PC-9 (cell line): ENCODE measurements at regions not wholly inside any gene's neighbourhood (a gene's known extent, or its start where the extent isn't known, plus 50 kb on each side); places are given as distances from the start of the nearest gene placed in this dataset.

ENCODE experiments used
- BruUV-seq: library from RNA; stranded (reverse); fragments of 400-500 nt; replicated peaks from 2 replicates; lab custom pipeline; 2021; lab: Mats Ljungman, UMichigan
- CTCF ChIA-PET: fragments of 300-600 bp; sonication (Branson Sonifier 250); formaldehyde crosslinking; loops from one replicate; lab custom pipeline; 2022; ENCODE audit warnings: antibody characterized with exemption; lab: Charles Lee
- POLR2A ChIA-PET: fragments of 300-600 bp; sonication (Branson Sonifier 250); formaldehyde crosslinking; loops from one replicate; lab custom pipeline; 2022; ENCODE audit warnings: antibody characterized with exemption; ENCODE audit not compliant: unreplicated experiment; lab: Charles Lee
- DNase-seq, 2 experiments: peaks; one replicate each; pipeline versions ENCODE4 v3.0.0 to v3.0.0-alpha.2; 2015 to 2022; ENCODE audit warnings: mixed read lengths in 1 of 2
- H2AFZ ChIP-seq: fragments of 200-600 bp; sonication (generic); 2 replicates; pipeline ENCODE4 v1.8.1; 2017; ENCODE audit warnings: antibody characterized with exemption
- H3F3A ChIP-seq: fragments of 200-600 bp; sonication (generic); 2 replicates; pipeline ENCODE4 v1.8.1; 2017; ENCODE audit warnings: antibody characterized with exemption, mild to moderate bottlenecking, low read depth; ENCODE audit not compliant: insufficient read depth
- H3K27ac ChIP-seq: fragments of 200-600 bp; sonication (generic); 2 replicates; pipeline ENCODE4 v1.6.1; 2016; ENCODE audit warnings: mixed run types
- H3K27me3 ChIP-seq: fragments of 200-600 bp; sonication (generic); 2 replicates; pipeline ENCODE4 v1.6.1; 2016; ENCODE audit warnings: low read depth, mixed run types; ENCODE audit not compliant: insufficient read depth
- H3K36me3 ChIP-seq: fragments of 200-600 bp; sonication (generic); 2 replicates; pipeline ENCODE4 v1.6.1; 2016; ENCODE audit warnings: low read depth, mixed run types
- H3K4me1 ChIP-seq: fragments of 200-600 bp; sonication (generic); replicated peaks from 2 replicates; pipeline ENCODE4 v1.6.1; 2016; ENCODE audit warnings: mixed run types; ENCODE audit not compliant: insufficient read depth
- H3K4me2 ChIP-seq: fragments of 200-600 bp; sonication (generic); 2 replicates; pipeline ENCODE4 v1.6.1; 2017; ENCODE audit warnings: mixed run types
- H3K4me3 ChIP-seq: fragments of 200-600 bp; sonication (generic); 2 replicates; pipeline ENCODE4 v1.6.1; 2016; ENCODE audit warnings: mixed run types
- H3K79me2 ChIP-seq: fragments of 200-600 bp; sonication (generic); 2 replicates; pipeline ENCODE4 v1.6.1; 2017; ENCODE audit warnings: low read depth, mixed run types
- H3K9me2 ChIP-seq: fragments of 200-600 bp; sonication (generic); 2 replicates; pipeline ENCODE4 v1.8.1; 2017; ENCODE audit warnings: mild to moderate bottlenecking; ENCODE audit not compliant: insufficient read depth
- H3K9me3 ChIP-seq: fragments of 200-600 bp; sonication (generic); 2 replicates; pipeline ENCODE4 v1.8.1; 2016; ENCODE audit warnings: low read depth; ENCODE audit not compliant: insufficient read depth
- H4K20me1 ChIP-seq: fragments of 200-600 bp; sonication (generic); 2 replicates; pipeline ENCODE4 v1.8.1; 2017; ENCODE audit not compliant: insufficient read depth
- CTCF ChIP-seq: fragments of 200-600 bp; sonication (generic); conservative IDR thresholded peaks from 2 replicates; pipeline ENCODE4 v1.6.1; 2017; ENCODE audit warnings: mixed run types, antibody characterized with exemption, mild to moderate bottlenecking, moderate library complexity
- EZH2 ChIP-seq: fragments of 200-600 bp; sonication (generic); IDR thresholded peaks from 2 replicates; pipeline ENCODE4 v1.8.0; 2017; ENCODE audit warnings: antibody characterized with exemption, low read depth
- intact Hi-C: fragments of 100-400 bp; cut with micrococcal nuclease; formaldehyde crosslinking; loops from one replicate; pipeline ENCODE4 v1.10.0; 2022; ENCODE audit not compliant: unreplicated experiment

GRCh38 chr16:50469121-50469743, 79.0 kb upstream of the NKD1 start:
- intact Hi-C loops = no loop called here

GRCh38 chr16:50468749-50469078, 79.5 kb upstream of the NKD1 start:
- DNase-seq = no peak
- H3K79me2 ChIP-seq = no peaks in the 10 kb centered on the region
- CTCF ChIA-PET = no interaction called here
- peaks cover 2% of the 10 kb centered on the region; the same call in 1 of the 2 replicates for H3F3A ChIP-seq
- H3K9me3 ChIP-seq = no peaks in the 10 kb centered on the region
- POLR2A ChIA-PET = no interaction called here
- H3K4me3 ChIP-seq = peak overlapping the region; percentile 48; the same call in 1 of the 2 replicates
- no peak for TF ChIP-seq CTCF
- no peak for TF ChIP-seq EZH2
- H3K4me1 ChIP-seq = peaks cover 16% of the 10 kb centered on the region
- no peaks in the 10 kb centered on the region for H3K27me3 ChIP-seq
- H2AFZ ChIP-seq = no peak overlapping the region
- H3K9me2 ChIP-seq = no peaks in the 10 kb centered on the region
- H3K36me3 ChIP-seq = no peaks in the 10 kb centered on the region
- BruUV-seq = no TSS peak
- peak overlapping the region; percentile 70 for H3K4me2 ChIP-seq
- H3K27ac ChIP-seq = no peak overlapping the region
- no peaks in the 10 kb centered on the region for H4K20me1 ChIP-seq
- intact Hi-C loops = no loop called here

More at GRCh38 chr16:50469121-50469743, 79.0 kb upstream of the NKD1 start:
- Histone ChIP-seq H3K79me2 (no peaks in the 10 kb centered on the region), H3K27me3 (no peaks in the 10 kb centered on the region), H3K4me1 (peaks cover 21% of the 10 kb centered on the region), H3K9me2 (no peaks in the 10 kb centered on the region), H3K4me3 (no peak overlapping the region), H4K20me1 (no peaks in the 10 kb centered on the region), H3K4me2 (peak overlapping the region; percentile 70; the same call in 1 of the 2 replicates), H2AFZ (no peak overlapping the region), H3K36me3 (no peaks in the 10 kb centered on the region), H3K27ac (no peak overlapping the region), H3K9me3 (no peaks in the 10 kb centered on the region), H3F3A (peaks cover 7% of the 10 kb centered on the region; the same call in 1 of the 2 replicates)
- no TSS peak for BruUV-seq
- no peak for TF ChIP-seq CTCF
- no peak for TF ChIP-seq EZH2
- DNase-seq = no peak
- ChIA-PET CTCF (no interaction called here), POLR2A (no interaction called here)

DNA sequence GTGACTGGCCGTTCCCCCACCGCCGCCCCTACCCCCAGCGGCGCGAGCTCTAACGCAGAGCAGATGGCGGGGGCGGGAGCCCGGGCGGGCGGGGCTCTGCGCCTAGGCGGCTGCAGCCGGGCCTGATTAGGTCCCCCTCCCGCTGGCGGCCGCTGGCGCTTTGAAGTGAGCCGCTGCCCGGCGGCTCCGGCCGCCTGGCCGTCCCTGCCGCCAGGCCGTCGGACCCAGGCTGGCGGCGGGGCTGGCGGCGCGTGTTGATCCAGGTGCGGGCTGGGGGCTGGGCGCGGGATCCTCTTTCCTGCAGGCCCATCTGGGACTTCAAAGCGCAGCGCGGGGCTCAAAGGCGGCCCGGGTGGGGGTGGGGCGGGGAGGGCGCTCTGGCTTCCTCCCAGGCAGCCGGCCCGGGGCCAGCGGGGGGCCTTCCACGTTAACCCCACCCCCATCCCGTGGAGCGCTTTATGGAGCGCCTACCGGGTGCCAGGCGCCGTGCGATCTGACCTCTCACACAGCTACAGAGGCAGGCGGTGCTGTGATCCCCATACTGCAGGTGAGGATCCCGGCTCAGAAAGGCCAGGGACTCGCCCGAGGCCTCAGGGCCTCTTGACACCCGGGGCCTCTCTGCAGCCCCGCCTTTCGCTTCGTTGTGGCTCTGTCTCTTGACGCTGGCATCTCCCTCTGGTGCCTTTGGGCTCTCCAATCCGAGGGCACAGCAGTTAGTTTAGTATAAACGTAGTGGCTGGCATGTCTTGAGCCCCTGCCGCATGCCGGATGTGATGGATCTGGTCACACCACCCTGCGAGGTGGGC, 80.0 kb upstream of the NKD1 start:
- Histone ChIP-seq H3K9me3 (no peaks in the 10 kb centered on the region), H3K4me3 (peak overlapping the region; percentile 48; the same call in 1 of the 2 replicates), H3K9me2 (no peaks in the 10 kb centered on the region), H3K4me1 (peaks cover 11% of the 10 kb centered on the region), H4K20me1 (no peaks in the 10 kb centered on the region), H3K36me3 (no peaks in the 10 kb centered on the region), H2AFZ (no peak overlapping the region; the same call in 1 of the 2 replicates), H3K79me2 (no peaks in the 10 kb centered on the region), H3F3A (no peaks in the 10 kb centered on the region; the same call in 1 of the 2 replicates), H3K27me3 (no peaks in the 10 kb centered on the region), H3K27ac (no peak overlapping the region), H3K4me2 (peak overlapping the region; percentile 70)
- no TSS peak for BruUV-seq
- POLR2A ChIA-PET = no interaction called here
- CTCF ChIA-PET = no interaction called here
- intact Hi-C loops = no loop called here
- TF ChIP-seq EZH2 = no peak
- TF ChIP-seq CTCF = no peak
- no peak for DNase-seq
